Islet precursor cell (in vitro differentiated cells): ENCODE measurements at regions not wholly inside any gene's neighbourhood (a gene's known extent, or its start where the extent isn't known, plus 50 kb on each side); places are given as distances from the start of the nearest gene placed in this dataset.
"Not testable (repeated sequence)": the region's sequence is repeated elsewhere in the genome, so short reads cannot be mapped to it uniquely, and the experiment has no call there.

Experiments used
- DNase-seq: peaks from one replicate; pipeline ENCODE4 v3.0.0-alpha.2; 2018

DNA sequence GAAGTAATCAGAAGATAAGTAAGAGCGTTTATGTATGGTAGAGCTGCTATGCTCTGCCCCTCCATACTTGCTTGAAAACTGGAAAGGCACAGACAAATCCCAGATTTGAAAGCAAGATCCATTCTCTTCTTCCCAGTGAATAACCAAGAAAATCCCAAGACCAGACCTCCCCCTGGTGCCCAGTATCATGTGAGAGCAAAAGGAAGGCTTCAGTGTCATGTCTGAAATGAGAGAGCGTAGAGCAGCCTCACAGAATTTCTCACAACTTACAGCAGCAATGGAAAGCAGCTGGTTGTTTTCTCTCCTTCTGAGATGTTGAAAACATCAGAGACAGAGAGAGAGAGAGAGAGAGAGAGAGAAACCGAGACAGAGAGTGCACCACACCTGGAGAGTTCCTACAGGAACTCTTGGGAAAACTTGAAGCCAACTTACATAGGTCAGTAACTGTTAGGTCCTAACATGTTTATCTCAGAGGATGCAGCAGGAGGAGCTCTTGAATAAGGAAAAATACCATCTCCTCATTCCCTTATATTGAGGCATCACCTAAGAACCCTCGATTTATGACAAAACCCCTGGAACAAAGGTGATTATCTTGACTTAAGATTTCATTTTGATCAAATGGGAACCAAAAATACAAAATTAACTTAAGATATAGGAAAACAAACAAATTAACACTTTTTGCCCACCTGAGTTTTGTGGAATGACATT lies 273.3 kb downstream of the NSUN3 start:
- peak; percentile 51 for DNase-seq

DNA sequence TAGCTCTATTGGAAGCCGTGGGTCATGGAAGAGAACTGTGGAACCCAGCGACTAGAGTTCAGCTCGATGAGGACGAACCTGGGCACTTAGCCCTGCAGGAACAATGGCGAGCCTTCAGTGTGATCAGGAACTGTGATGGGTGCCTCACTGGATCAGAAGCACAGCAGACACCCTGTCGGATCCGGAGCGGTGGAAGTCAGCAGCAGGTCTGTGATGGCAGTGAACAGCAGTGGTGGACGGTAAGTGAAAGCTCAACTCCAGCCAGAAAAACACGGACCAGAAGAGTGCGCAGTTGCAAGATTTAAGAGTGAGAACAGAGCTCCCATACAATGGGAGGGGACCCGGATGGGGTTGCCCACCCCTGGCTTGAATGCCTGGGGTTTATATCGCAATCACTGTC lies 282.2 kb downstream of the NSUN3 start:
- no peak for DNase-seq

DNA sequence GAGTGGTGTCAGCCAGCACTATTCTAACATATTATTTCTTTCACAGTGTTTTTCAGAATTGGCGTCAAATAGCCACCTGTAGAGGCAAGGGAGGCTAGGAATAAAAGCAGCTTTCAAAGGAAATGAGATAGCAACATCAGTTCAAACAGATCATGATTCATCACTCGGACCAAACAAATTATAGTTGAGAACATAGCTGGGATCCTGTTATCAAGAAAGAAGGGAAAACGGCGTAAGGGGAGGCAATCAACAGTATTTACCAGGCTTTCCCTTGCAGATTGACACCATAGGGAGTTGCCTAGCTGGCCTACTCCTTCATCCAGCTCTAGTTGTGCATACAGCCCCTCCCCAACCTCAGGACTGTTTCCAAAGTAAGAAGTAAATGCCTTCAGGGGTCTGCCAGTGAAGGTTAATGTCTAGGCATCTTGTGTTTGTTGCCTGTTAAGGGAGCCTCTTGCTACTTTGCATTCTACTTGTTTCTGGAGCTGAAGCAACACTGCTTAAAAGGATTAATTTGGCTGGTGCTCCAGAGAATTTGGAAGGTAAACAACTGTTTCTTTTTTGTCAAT lies 286.5 kb downstream of the NSUN3 start:
- peak; percentile 69 for DNase-seq

DNA sequence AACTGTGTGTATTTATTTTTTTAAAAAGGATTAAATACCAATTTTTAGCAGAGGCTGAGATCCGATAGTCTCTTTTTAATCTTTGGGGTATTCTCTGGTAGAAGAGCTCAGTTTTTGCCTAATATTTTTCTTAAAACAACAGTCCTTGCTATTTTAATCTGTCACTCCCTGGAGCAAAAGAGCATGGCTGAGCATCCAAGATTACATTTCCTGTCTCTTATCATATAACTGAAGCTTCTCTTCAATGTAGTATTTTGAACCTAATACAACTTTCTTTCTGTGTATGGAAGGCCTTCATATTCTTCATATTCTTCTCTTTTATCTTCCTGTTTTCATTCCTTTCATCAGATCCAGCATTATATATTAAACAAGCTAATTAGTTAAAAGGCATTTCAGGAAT lies 293.7 kb downstream of the NSUN3 start:
- DNase-seq, result no peak

DNA sequence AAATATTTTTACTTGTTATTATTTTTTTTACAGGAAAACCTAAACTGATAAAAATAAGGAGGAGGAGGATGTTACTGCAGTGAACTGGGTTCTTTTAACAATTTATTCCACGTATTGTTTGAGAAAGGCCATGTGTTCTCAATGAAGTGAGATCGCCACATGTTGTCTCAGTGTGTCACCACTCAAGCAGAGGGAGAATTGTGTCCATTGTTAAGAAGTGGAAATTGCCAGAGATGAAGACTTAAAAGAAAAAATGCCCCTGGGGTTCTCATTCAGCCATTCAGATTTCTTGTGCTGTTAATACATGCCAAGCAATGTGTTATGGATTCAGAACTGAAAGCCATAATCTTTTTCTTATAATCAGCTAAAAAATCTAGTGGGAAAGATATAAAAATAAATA lies 297.1 kb downstream of the NSUN3 start:
- DNase-seq, result no peak

DNA sequence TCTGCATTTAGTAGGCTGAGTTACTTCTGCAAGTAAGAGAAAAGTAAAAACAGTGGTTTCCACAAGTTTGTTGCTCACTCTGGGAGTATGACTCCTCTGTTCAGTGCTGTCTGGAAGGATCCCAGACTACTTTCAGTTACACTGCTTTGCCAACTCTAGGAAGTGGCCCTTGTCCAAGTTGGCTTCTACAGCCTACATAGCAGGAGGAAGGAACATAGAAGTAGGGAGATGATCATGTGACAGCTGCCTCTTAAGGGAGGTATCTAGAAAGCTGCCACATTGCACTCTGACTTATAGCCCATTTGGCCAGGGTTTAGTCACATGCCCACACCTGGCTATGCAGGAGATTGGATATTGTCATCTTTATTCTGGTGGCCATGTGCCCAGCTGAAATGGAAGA lies 298.1 kb downstream of the NSUN3 start:
- no peak for DNase-seq

DNA sequence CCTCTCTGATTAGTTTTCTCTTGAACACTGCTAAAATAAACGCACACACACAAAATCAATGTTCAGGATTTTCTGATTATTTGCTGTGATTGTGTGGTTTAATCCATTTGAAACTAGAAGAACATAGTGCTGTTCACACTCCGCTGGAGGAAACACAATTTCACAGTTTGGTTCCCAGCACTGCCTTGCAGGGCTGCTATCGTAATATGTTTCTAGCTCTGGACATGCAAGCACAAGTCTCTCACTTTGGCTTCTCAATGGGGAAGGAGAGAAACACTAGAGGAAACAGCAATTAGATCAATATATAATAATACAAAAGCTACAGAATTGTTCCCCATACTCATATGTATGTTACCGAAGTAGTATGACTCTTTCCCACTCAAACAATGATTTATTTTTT lies 299.5 kb downstream of the NSUN3 start:
- DNase-seq, result no peak

DNA sequence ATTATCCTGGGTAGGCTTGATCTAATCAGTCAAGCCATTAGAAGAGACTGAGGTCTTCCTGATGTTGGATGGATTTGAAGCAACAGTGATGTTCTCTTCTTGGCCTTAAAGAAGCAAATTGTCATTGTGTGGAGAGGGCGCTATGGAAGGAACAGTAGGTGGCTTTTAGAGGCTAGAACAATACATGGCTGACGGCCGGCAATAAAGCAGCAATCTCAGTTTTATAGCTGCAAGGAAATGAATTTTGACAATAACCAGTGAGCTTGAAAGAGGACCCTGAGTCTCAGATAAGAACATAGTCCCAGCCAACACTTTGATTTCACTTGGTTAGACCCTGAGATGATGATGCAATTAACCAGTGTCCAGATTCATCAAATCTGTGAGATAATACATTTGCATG lies 302.1 kb downstream of the NSUN3 start:
- no peak for DNase-seq

DNA sequence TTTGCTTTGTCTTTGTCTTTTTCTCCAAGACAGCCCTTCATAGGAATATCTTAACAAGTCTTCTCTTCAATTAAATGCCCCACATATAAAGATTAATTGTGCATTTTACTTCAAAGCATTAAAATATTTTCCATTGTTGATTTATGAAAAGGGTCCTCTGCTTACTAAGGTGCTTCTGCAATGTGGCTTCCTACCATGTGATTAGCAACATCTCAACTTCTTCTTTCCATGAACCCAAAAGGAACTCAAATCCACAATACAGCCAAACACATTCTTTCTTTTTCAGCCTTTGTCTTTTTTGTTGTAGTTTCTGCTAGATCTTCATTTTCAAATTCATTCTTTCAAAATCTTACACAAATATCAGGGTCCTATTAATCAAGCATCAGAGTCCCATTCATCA lies 309.2 kb downstream of the NSUN3 start:
- no peak for DNase-seq

DNA sequence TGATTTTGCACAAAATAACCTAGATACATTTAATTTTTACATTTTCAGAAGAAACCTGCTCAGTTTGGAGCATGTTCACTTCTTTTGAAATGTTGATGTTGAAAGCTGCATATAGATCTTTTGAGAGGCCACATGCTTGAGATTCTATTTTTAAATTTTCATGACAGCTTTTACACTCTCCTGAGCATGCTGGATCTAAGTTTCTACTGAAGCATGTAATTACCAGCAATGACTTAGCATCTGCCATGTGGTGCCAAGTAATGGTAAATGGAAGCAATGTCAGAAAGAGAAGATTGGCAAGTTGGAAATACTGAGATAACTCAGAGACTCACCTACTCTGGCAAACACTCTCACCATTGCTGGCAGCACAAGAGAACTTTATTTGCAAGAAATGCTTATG lies 310.6 kb downstream of the NSUN3 start:
- no peak for DNase-seq

DNA sequence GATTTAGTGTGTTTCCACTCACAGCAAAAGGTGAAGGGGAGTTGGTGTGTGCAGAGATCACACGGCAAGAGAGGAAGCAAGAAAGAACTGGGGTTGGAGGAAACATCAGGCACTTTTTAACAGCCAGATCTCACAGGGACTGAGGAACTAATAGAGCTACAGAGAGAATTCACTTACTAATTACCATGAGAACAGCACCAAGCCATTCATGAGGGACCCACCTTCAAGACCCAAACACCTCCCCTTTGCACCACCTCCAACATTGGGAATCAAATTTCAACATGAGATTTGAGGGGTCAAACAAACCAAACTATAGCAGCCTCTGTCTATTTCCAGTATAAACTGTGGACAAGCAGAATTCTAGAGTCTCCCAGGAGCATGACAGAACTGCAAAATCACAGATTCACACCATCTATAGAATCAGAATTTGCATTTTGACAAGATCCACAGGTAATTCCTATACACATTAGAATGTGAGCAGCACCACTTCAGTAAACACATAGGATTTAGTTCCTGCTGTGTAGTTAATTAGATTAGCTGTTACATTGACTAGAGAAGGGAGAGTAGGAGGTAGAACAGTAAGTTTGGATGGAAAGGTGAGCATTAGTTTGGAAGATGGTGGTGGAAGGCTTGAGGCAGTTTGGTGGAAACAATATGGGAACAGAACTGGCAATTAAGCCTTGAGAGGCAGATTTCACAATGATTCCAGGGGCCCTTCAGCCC lies 311.7 kb downstream of the NSUN3 start:
- DNase-seq, result no peak

DNA sequence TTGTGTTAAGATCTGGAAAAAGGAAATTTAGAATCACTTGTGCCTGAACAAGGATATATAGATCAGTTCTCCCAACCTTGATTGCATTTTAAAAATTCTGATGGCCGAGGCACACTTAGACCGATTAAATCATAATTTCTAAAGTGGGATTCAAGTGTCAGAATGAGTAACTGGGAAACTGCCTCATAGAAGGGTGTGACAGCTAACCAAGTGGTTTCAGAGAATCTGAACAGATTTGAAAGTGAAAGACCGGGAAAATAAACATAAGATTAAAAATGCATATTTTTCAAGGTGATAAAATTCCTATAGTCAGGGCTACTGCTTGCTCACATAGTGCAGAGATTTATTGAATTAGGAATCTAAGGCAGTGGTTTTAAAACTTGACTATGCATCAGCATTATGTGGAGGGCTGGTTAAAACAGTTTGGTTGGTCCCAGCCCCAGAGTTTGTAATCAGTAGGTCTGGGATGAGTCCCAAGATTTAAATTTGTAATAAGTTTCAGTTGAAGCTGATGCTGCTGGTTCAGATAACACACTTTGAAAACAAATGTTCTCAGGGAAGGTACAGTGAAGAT lies 314.3 kb downstream of the NSUN3 start:
- not testable (repeated sequence) for DNase-seq

DNA sequence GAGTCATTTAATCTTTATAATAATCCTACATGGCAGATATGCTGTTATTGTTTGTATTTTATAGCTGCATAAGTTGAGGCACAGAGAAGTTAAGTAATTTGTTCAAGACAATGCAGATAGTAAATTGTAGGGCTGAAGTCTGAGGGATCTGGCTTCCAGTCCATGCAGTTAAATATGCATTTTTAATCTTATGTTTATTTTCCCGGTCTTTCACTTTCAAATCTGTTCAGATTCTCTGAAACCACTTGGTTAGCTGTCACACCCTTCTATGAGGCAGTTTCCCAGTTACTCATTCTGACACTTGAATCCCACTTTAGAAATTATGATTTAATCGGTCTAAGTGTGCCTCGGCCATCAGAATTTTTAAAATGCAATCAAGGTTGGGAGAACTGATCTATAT lies 315.0 kb downstream of the NSUN3 start:
- DNase-seq, result not testable (repeated sequence)

DNA sequence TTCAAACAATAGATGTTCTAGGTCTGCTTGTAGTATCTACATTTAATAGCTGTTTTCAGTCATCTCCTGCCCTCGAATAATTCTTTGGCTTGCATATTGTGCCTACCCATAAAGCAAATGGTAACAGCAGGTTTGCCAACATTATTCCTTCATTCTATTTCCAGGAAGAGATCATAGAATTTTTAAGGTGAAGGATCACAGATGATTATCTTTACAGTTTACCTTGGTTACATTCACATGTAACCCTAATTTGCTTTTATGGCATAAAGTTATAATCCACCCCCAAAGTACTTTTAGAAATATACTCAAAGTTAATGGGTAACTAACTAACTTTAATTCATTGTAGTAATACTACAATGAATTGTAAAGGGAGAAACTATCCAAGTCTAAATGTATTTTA lies 315.5 kb downstream of the NSUN3 start:
- no peak for DNase-seq

DNA sequence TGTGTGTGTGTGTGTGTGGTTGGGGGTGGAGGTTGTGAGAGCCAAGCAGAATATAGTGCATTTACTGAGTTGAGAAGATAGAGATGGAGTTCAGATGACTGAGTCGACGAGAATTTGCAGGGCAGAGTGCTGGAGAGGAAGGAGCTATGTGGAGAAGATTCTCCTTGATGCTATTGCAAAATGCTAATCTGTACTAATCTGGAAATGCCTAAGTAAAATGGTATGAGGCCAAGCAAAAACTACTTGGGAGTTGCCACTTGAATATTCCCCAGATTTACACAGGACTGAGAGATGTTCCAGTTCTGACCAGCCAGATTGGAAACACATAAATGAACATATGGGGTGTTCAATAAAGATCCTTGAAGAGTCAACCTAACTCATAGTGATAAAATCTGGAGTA lies 316.4 kb downstream of the NSUN3 start:
- DNase-seq, result no peak

DNA sequence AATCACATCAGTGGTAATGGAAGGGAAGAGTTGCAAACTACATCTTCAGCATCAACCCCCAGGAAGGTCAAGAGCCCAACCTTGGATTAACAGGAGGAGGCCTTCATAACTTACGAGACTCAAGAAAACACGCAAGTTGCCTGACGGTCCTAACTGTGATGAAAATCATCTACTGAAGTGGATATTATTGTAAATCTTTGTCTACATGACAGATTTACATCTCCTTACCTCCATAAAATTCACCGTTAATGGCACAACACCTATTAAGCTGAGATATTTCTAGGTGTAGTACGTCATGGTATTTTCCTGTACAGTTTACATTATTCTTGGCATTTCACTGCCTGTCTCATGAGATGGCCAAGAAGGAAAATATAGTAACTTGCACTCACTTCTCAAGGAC lies 332.0 kb downstream of the NSUN3 start:
- DNase-seq, result no peak

DNA sequence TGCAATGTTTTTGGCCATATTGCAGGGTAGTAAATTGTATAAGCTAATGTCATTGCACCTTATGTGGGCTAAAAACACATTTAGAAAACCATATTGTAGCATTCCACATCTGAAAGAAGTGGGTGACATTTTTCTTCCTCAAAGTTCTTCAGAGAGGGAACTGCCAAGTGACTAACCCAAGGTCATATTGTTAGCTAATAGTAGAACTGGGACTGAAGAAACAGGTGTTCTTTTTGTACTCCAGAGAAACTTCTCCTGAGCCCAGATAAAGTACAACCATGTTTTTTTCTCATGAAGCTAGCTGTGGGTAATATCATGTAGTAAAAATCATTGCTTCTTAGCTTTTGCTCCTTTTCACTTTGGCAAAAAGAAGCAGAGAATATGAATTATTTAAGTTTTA lies 333.0 kb downstream of the NSUN3 start:
- no peak for DNase-seq

DNA sequence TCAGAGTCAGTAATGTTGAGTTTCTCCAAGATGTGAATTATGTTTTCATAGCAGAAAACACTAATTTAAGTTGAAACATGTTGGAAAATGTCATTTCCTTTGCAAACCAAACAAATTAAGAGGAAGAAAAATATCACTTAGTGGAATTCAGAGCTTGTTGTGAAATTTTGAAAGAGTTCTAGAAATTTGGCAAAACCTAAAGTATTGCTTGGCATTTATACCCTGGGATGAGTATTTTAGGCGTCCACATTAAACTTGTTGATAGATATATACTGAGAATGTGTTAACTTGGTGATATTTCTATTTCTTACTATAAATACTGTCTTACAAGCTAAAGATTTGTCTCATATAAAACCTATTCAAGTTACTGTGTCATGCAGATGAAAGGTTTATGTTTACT lies 335.2 kb downstream of the NSUN3 start:
- DNase-seq, result no peak

DNA sequence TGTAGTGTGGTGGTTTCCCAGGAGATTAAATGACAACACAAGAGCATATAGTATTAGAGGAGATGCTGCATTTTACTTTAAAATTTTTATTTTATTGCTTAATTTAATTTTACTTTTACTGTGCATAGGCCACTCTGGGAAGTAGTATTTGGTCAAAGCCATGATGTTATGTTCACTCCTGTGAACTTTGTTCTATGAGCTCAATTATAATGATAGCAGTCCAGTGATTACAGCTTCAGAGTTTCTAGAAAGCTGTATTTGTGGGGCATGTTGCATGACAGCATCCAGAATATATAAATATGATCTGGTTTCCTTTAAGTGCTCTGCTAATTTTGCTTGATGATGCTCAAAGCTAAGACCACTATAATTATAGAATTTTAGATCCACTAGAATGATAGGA lies 338.6 kb downstream of the NSUN3 start:
- no peak for DNase-seq

DNA sequence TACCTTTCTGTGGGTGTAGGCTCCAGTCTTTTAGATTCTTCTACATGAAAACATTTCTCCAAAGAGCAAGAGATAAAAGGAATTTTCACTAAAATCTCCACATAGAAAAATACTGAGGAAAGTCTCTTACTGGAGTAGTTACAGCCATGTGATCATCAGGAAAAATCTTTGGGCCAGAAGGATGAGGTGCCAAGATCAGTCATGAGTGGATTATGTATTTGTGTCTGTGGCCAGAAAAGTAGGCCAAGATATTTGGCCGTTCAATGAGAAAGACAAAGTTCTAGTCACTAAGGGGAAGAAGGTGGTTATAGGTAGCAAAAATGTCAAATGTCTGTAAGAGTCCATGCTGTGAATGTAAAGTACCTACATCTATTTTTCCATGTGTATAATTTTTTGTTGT lies 339.3 kb downstream of the NSUN3 start:
- no peak for DNase-seq

DNA sequence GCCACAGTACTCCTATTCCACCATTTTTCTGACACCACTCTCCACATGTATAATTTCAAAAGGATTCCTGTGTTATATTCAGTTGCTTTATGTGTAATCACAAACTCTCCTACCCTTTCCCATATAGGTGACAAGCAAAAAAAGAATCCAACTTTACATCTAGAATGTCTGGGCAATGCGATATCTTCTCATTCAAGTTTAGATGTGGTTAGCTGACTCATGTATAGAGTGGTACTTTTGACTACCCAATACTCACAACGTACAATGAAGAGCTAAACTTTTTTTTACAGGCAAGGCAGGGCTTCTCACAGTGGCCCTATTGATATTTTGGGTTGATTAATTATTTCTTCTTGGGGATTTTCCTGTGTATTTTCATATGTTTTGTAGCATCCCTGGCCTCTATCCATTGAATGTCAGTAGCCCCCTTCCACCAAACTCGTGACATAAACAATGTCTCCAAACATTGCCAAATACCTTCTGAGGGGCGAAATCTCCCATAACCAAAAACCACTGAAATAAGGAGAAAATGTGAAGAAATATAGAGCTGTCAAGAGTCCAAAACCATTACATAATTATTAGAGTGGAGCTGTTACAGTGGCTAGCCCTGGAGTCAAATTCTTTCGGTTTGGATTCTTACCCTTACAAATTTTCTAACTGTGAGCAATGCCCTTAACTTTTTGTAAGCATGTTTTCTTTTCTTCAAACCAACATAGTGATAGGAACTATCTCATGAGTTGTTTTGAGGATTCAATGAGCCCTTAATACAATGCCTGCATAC lies 342.6 kb downstream of the NSUN3 start:
- no peak for DNase-seq

DNA sequence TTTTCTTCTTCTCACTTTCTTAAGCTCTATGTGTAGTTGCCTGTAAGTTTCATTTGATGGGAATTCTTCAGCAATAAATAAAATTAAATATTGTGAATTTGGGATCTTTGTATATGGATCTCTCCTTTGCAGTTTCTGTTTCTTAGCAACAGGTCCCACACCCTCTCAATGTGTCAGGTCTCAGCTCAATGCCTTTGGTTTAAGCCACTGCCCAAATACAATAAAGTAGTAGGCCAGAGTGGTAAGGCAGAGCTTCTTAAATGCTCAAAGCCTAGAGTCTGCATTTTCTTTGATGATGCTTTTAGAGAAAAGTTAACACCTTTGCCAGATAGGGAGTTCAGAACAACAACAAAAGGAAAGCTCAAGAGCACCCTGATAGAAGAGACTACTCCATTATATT lies 343.7 kb downstream of the NSUN3 start:
- DNase-seq, result no peak

DNA sequence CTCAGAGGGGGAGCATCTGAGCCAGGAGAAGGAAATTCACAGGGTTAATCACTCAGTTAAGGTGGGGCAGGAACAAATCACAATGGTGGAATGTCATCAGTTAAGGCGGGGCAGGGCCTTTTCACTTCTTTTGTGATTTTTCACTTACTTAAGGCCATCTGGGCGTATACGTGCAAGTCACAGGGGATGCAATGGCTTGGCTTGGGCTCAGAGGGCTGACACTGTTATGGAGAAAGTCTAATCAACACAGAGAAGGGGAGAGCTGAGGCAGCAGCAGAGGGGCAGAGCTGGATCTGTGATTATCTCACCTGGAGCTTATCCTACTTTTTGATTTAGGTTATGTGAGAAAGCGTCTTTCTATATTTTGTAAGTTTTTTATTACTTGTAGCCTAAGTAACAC lies 350.1 kb downstream of the NSUN3 start:
- not testable (repeated sequence) for DNase-seq
